A549 (cell line): ENCODE measurements at regions not wholly inside any gene's neighbourhood (a gene's known extent, or its start where the extent isn't known, plus 50 kb on each side); places are given as distances from the start of the nearest gene placed in this dataset.

Experiments
- ATAC-seq, 2 experiments: fragments of 200-7000 bp in 1 of 2; fragments of >200 bp in 1 of 2; cut with Nextera tagmentation in 1 of 2; cut with Tn5 transposase in 1 of 2; 3 replicates each; pipeline versions ENCODE4 v1.8.0 to v1.9.1; 2018 to 2020; ENCODE audit warnings: mild to moderate bottlenecking in 1 of 2, moderate library complexity in 1 of 2
- CTCF ChIA-PET: fragments of 300-600 bp; sonication (Branson Sonifier 250); formaldehyde crosslinking; extraction: SDS; loops from one replicate; lab custom pipeline; 2021; ENCODE audit warnings: antibody characterized with exemption, inconsistent platforms; lab: Yijun Ruan, JAX
- POLR2A ChIA-PET: fragments of 350-600 bp; formaldehyde crosslinking; extraction: SDS; loops from one replicate; lab custom pipeline; 2021; ENCODE audit warnings: antibody characterized with exemption, inconsistent platforms; lab: Yijun Ruan, JAX
- DNase-seq, 2 experiments: peaks; one replicate each; pipeline versions ENCODE4 v3.0.0 to v3.0.0-alpha.2; 2011 to 2016; ENCODE audit warnings: low read depth in 1 of 2, low spot score in 1 of 2
- FAIRE-seq: peaks from 2 replicates; lab custom pipeline; 2011; peaks lifted over from hg19 to GRCh38; lab: Jason Lieb, UNC
- H3K27ac ChIP-seq, 2 experiments: fragments of >200 bp; sonication (Bioruptor Twin); formaldehyde crosslinking; 3 replicates each; pipeline ENCODE4 v1.5.1; 2016 to 2017
- H3K4me1 ChIP-seq: fragments of >200 bp; sonication (Bioruptor Twin); formaldehyde crosslinking; 3 replicates; pipeline ENCODE4 v1.6.1; 2016
- H3K4me2 ChIP-seq: fragments of >200 bp; sonication (Bioruptor Twin); formaldehyde crosslinking; 3 replicates; pipeline ENCODE4 v1.6.1; 2016
- H3K4me3 ChIP-seq: fragments of >200 bp; sonication (Bioruptor Twin); formaldehyde crosslinking; 3 replicates; pipeline ENCODE4 v1.5.1; 2016
- H3K9me3 ChIP-seq: fragments of >200 bp; sonication (Bioruptor Twin); formaldehyde crosslinking; 3 replicates; pipeline ENCODE4 v1.6.1; 2016
- ATOH8 ChIP-seq: fragments of 250-450 bp; sonication (Bioruptor Pico); IDR thresholded peaks from 2 replicates; pipeline ENCODE4 v1.5.0; 2020; ENCODE audit warnings: low read depth, mild to moderate bottlenecking, moderate library complexity
- BHLHE40 ChIP-seq: IDR thresholded peaks from 2 replicates; pipeline ENCODE4 v1.6.1; 2012; ENCODE audit warnings: low read depth, low read length, inconsistent platforms
- CBX8 ChIP-seq: fragments of 200-600 bp; sonication (generic); IDR thresholded peaks from 2 replicates; pipeline ENCODE4 v1.6.1; 2016
- CEBPB ChIP-seq, 2 experiments: fragments of >200 bp in 1 of 2; sonication (Bioruptor Twin) in 1 of 2; formaldehyde crosslinking in 1 of 2; IDR thresholded peaks; 2 replicates each; pipeline ENCODE4 v1.6.1; 2012 to 2016
- EHMT2 ChIP-seq: fragments of 200-600 bp; sonication (generic); IDR thresholded peaks from 2 replicates; pipeline ENCODE4 v1.6.1; 2016; ENCODE audit warnings: antibody characterized with exemption, low read depth, mild to moderate bottlenecking, moderate library complexity
- ESRRA ChIP-seq: fragments of 150-350 bp; IDR thresholded peaks from 2 replicates; pipeline ENCODE4 v1.6.1; 2014; ENCODE audit warnings: mild to moderate bottlenecking, low read length, borderline replicate concordance
- FOSB ChIP-seq: fragments of 250-450 bp; sonication (Bioruptor Pico); IDR thresholded peaks from 2 replicates; pipeline ENCODE4 v1.5.0; 2020; ENCODE audit warnings: mild to moderate bottlenecking, moderate library complexity
- HOXB5 ChIP-seq: fragments of 250-450 bp; sonication (Bioruptor Pico); IDR thresholded peaks from 2 replicates; pipeline ENCODE4 v1.5.0; 2020; ENCODE audit warnings: mild to moderate bottlenecking, moderate library complexity
- JUNB ChIP-seq: fragments of >200 bp; sonication (Bioruptor Twin); formaldehyde crosslinking; IDR thresholded peaks from 2 replicates; pipeline ENCODE4 v1.6.1; 2016
- NR3C1 ChIP-seq: fragments of >200 bp; sonication (Bioruptor Twin); formaldehyde crosslinking; IDR thresholded peaks from 3 replicates; pipeline ENCODE4 v1.6.1; 2017
- PBX3 ChIP-seq: IDR thresholded peaks from 2 replicates; pipeline ENCODE4 v1.6.1; 2012
- REST ChIP-seq: fragments of 200-600 bp; sonication (generic); IDR thresholded peaks from 2 replicates; pipeline ENCODE4 v1.6.1; 2016; ENCODE audit warnings: antibody characterized with exemption, mild to moderate bottlenecking, moderate library complexity
- WGBS: methylation state at CpG from one replicate; pipeline ENCODE4 v1.1.6; 2017; ENCODE audit errors: missing lambda C conversion rate; 5-methylcytosine and 5-hydroxymethylcytosine counted together
- TF ChIP-seq, protein P1 (sequence below): fragments of 150-350 bp; IDR thresholded peaks from 2 replicates; pipeline ENCODE4 v1.6.1; 2014; ENCODE audit warnings: low read depth, mild to moderate bottlenecking, low read length
- TF ChIP-seq, protein P2 (sequence below): fragments of >200 bp; sonication (Bioruptor Twin); formaldehyde crosslinking; IDR thresholded peaks from 3 replicates; pipeline ENCODE4 v1.6.1; 2016

- TF ChIP-seq, protein P1, sequence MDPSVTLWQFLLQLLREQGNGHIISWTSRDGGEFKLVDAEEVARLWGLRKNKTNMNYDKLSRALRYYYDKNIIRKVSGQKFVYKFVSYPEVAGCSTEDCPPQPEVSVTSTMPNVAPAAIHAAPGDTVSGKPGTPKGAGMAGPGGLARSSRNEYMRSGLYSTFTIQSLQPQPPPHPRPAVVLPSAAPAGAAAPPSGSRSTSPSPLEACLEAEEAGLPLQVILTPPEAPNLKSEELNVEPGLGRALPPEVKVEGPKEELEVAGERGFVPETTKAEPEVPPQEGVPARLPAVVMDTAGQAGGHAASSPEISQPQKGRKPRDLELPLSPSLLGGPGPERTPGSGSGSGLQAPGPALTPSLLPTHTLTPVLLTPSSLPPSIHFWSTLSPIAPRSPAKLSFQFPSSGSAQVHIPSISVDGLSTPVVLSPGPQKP = no peak
- TF ChIP-seq CBX8 = no peak
Observed at GRCh38 chr6:54602591-54602990, 244.0 kb upstream of the FAM83B start (continued).

GRCh38 chr6:54609981-54610380 lies 236.6 kb upstream of the FAM83B start:
- H3K27ac ChIP-seq = no peak overlapping the region
- DNase-seq = no peak
- H3K9me3 ChIP-seq = no peaks in the 10 kb centered on the region
- ChIA-PET CTCF (no interaction called here), POLR2A (no interaction called here)
- H3K4me1 ChIP-seq = no peaks in the 10 kb centered on the region
- no peak for FAIRE-seq
- H3K4me3 ChIP-seq = no peak overlapping the region
- no peak for ATAC-seq
- no peak overlapping the region for H3K4me2 ChIP-seq
- TF ChIP-seq, protein P2, sequence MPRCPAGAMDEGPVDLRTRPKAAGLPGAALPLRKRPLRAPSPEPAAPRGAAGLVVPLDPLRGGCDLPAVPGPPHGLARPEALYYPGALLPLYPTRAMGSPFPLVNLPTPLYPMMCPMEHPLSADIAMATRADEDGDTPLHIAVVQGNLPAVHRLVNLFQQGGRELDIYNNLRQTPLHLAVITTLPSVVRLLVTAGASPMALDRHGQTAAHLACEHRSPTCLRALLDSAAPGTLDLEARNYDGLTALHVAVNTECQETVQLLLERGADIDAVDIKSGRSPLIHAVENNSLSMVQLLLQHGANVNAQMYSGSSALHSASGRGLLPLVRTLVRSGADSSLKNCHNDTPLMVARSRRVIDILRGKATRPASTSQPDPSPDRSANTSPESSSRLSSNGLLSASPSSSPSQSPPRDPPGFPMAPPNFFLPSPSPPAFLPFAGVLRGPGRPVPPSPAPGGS = no peak
- TF ChIP-seq BHLHE40 (no peak), REST (no peak), ESRRA (no peak), PBX3 (no peak), NR3C1 (no peak), EHMT2 (no peak), FOSB (CRISPR knock-in tag) (no peak), CEBPB (IDR thresholded peaks at IDR 0.05) (no peak)

DNA sequence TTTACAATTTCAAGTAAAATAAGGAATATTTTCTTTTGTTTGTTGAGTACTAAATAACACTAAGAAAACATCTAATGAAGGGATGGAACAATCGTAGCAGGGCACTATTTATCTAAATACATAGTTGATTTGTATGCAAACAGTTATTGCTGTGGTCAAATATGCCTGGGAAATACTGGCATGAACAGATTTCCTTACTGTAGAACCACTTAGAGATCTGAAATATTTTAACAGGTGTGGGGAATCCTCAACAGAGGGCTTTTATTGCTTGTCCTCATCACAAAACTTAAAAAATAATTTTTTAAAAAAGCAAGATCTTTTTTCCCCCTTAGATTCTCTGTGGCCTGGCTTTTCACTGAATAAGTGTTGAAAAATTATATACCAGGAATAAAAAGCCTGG lies 233.0 kb upstream of the FAM83B start:
- ATAC-seq (no peak), FAIRE-seq (no peak), DNase-seq (no peak)
- TF ChIP-seq ATOH8 (no peak), JUNB (no peak), HOXB5 (CRISPR knock-in tag) (no peak)
- H3K4me3 ChIP-seq = no peak overlapping the region
- 0 out of 3 replicates have a peak, but pooled peaks cover 7% of the 10 kb centered on the region for H3K4me1 ChIP-seq
- ChIA-PET POLR2A (no interaction called here), CTCF (no interaction called here)
- H3K27ac ChIP-seq = no peak overlapping the region
- 23% methylated on average over 1 of the region's 1 CpG for WGBS
- no peak overlapping the region for H3K4me2 ChIP-seq
- no peaks in the 10 kb centered on the region for H3K9me3 ChIP-seq
